ENCODE measurements at regions not wholly inside any gene's neighbourhood (a gene's known extent, or its start where the extent isn't known, plus 50 kb on each side); places are given as distances from the start of the nearest gene placed in this dataset.

GRCh38 chr12:69083689-69084088, 150.7 kb upstream of the CPM start:
- Histone ChIP-seq H3K27ac (replicated peaks) (no peak overlapping the region), H3K4me3 (replicated peaks; ENCODE audit: insufficient read depth, low read length) (no peak overlapping the region), H3K27me3 (ENCODE audit: insufficient read depth, poor library complexity, severe bottlenecking) (no peaks in the 10 kb centered on the region)
- no peak for DNase-seq (ENCODE audit: low read depth in 1 of 2, low spot score in 1 of 2)
- TF ChIP-seq POLR2AphosphoS5 (IDR thresholded peaks at IDR 0.05; ENCODE audit: low read depth) (no peak), REST (IDR thresholded peaks at IDR 0.05; ENCODE audit: insufficient replicate concordance, low read depth) (no peak), SPI1 (IDR thresholded peaks at IDR 0.05; ENCODE audit: borderline replicate concordance, low read depth) (no peak), CTCF (IDR thresholded peaks at IDR 0.05; ENCODE audit: insufficient read depth, low read length) (no peak), GABPA (IDR thresholded peaks at IDR 0.05; ENCODE audit: low read depth) (no peak)

GRCh38 chr12:69084816-69085378, 151.9 kb upstream of the CPM start:
- H3K27ac ChIP-seq (replicated peaks) = no peak overlapping the region
- DNase-seq (ENCODE audit: low read depth in 1 of 2, low spot score in 1 of 2) = no peak
- TF ChIP-seq SPI1 (IDR thresholded peaks at IDR 0.05; ENCODE audit: borderline replicate concordance, low read depth) (no peak), POLR2AphosphoS5 (IDR thresholded peaks at IDR 0.05; ENCODE audit: low read depth) (no peak), CTCF (IDR thresholded peaks at IDR 0.05; ENCODE audit: insufficient read depth, low read length) (no peak), REST (IDR thresholded peaks at IDR 0.05; ENCODE audit: insufficient replicate concordance, low read depth) (no peak), GABPA (IDR thresholded peaks at IDR 0.05; ENCODE audit: low read depth) (no peak)
- no peak overlapping the region for H3K4me3 ChIP-seq (replicated peaks; ENCODE audit: insufficient read depth, low read length)
- no peaks in the 10 kb centered on the region for H3K27me3 ChIP-seq (ENCODE audit: insufficient read depth, poor library complexity, severe bottlenecking)

- H3K27ac ChIP-seq (replicated peaks) = no peak overlapping the region
- TF ChIP-seq SPI1 (IDR thresholded peaks at IDR 0.05; ENCODE audit: borderline replicate concordance, low read depth) (no peak), REST (IDR thresholded peaks at IDR 0.05; ENCODE audit: insufficient replicate concordance, low read depth) (no peak), CTCF (IDR thresholded peaks at IDR 0.05; ENCODE audit: insufficient read depth, low read length) (no peak)
Measured at GRCh38 chr12:69085852-69086251, 152.9 kb upstream of the CPM start.

More at GRCh38 chr12:69085852-69086251, 152.9 kb upstream of the CPM start:
- H3K27me3 ChIP-seq (ENCODE audit: insufficient read depth, poor library complexity, severe bottlenecking) = no peaks in the 10 kb centered on the region
- no peak for DNase-seq (ENCODE audit: low read depth in 1 of 2, low spot score in 1 of 2)
- H3K4me3 ChIP-seq (replicated peaks; ENCODE audit: insufficient read depth, low read length) = no peak overlapping the region
